GM06990 (cell line): ENCODE measurements at regions not wholly inside any gene's neighbourhood (a gene's known extent, or its start where the extent isn't known, plus 50 kb on each side); places are given as distances from the start of the nearest gene placed in this dataset.

Experiments used
- DNase-seq: peaks from one replicate; pipeline ENCODE4 v3.0.0-alpha.2; 2011; ENCODE audit not compliant: insufficient read length; ENCODE audit errors: extremely low read depth
- H3K27me3 ChIP-seq: replicated peaks from 2 replicates; pipeline ENCODE4 v1.6.0; 2011; ENCODE audit warnings: low read length; ENCODE audit not compliant: control insufficient read depth, insufficient read depth
- H3K36me3 ChIP-seq: 2 replicates; pipeline ENCODE4 v1.5.1; 2011; ENCODE audit warnings: low read length; ENCODE audit not compliant: control insufficient read depth, insufficient read depth
- H3K4me3 ChIP-seq: replicated peaks from 2 replicates; pipeline ENCODE4 v1.5.1; 2011; ENCODE audit warnings: low read depth, mild to moderate bottlenecking, control low read depth, low read length
- TF ChIP-seq, protein P1 (sequence below): IDR thresholded peaks from 2 replicates; pipeline ENCODE4 v1.5.1; 2011; ENCODE audit warnings: low read length, control low read depth, mild to moderate bottlenecking, inconsistent platforms; ENCODE audit not compliant: insufficient read depth, poor library complexity, severe bottlenecking

DNA sequence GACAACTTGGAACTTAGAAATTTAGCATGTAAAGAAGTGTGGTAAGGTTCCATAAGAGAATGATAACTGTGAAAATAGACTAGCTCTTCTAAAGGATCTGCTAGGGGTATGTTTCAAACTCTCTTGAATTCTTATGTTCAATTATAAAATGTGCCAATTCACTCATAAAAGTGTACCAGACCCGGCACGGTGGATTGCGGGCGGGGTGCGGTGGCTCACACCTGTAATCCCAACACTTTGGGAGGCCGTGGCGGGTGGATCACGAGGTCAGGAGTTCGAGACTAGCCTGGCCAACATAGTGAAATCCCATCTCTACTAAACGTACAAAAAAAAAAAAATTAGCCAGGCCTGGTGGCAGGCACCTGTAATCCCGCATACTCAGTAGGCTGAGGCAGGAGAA, 105.4 kb upstream of the CAV2 start:
- Histone ChIP-seq H3K4me3 (no peak overlapping the region), H3K27me3 (no peaks in the 10 kb centered on the region), H3K36me3 (no peaks in the 10 kb centered on the region)
- DNase-seq = no peak
- TF ChIP-seq, protein P1, sequence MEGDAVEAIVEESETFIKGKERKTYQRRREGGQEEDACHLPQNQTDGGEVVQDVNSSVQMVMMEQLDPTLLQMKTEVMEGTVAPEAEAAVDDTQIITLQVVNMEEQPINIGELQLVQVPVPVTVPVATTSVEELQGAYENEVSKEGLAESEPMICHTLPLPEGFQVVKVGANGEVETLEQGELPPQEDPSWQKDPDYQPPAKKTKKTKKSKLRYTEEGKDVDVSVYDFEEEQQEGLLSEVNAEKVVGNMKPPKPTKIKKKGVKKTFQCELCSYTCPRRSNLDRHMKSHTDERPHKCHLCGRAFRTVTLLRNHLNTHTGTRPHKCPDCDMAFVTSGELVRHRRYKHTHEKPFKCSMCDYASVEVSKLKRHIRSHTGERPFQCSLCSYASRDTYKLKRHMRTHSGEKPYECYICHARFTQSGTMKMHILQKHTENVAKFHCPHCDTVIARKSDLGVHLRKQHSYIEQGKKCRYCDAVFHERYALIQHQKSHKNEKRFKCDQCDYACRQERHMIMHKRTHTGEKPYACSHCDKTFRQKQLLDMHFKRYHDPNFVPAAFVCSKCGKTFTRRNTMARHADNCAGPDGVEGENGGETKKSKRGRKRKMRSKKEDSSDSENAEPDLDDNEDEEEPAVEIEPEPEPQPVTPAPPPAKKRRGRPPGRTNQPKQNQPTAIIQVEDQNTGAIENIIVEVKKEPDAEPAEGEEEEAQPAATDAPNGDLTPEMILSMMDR = no peak

DNA sequence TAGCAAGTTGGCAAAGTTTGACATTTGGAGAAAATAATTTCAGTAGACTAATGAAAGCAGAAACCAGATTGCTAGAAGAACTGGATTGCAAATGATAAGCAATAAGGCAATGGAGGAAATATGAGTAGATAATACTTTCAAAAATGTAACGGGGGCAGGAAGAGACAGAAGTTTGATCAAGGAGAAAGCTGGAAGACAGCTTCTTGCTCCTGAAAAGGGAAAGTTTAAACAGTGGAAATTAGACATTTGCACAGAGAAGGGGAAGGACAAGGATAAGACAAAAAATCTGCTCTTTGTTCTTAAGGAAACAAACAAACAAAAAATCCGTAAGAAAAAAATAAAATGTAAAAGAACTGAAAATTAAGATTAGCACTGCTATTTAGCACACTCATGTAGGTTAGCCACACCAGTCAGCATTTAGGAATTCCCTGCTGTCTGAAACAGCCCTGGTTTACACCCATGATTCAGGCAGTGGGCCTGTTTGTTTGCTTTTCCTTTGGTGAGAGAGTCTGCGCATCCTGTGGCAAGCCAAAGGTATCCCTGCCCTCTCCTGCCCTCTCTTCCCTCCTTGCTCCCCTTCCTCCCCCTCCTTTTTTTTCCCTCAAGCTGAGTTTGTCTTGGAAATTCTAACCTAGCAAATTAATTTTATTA, 104.3 kb upstream of the CAV2 start:
- TF ChIP-seq, protein P1 = no peak
- H3K27me3 ChIP-seq = no peaks in the 10 kb centered on the region
- H3K36me3 ChIP-seq = no peaks in the 10 kb centered on the region
- no peak for DNase-seq
- no peak overlapping the region for H3K4me3 ChIP-seq

DNA sequence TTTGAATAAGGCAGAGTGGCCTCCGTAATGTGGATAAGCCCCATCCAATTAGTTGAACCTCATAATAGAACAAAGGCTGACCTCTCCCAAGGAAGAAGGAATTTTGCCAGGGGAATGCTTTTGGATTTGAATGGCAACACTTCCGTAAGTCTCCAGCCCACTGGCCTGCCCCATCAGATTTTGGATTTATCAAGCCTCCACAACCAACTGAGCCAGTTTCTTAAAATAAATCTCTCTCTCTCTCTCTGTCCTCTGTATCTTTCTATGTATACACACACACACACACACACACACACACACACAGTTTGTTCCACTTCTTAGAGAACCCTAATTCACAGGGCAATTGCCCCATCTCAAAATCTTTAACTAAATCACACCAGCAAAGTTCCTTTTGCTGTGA, 100.9 kb upstream of the CAV2 start:
- no peak for DNase-seq
- no peaks in the 10 kb centered on the region for H3K36me3 ChIP-seq
- TF ChIP-seq, protein P1 = no peak
- no peaks in the 10 kb centered on the region for H3K27me3 ChIP-seq
- H3K4me3 ChIP-seq = no peak overlapping the region

DNA sequence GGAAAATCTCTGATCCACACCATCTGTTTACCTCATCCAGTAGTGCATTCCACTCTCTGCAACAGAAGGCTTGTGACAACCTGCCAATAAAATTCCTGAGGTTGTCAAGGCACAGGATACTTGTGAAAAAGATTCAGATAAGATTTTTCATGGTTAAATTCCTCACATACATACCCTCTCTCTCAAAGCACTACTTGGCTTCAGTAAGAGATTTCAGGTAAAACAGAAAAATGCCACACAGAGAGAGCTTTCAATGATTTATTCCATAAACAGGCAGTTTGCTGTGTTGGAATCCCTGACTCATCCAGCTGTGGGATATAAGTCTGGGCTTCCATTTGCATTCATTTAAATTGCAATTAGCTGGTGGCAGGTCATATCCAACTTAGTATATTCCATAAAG, 99.7 kb upstream of the CAV2 start:
- H3K36me3 ChIP-seq = no peaks in the 10 kb centered on the region
- TF ChIP-seq, protein P1 = no peak
- H3K27me3 ChIP-seq = no peaks in the 10 kb centered on the region
- no peak for DNase-seq
- H3K4me3 ChIP-seq = no peak overlapping the region

DNA sequence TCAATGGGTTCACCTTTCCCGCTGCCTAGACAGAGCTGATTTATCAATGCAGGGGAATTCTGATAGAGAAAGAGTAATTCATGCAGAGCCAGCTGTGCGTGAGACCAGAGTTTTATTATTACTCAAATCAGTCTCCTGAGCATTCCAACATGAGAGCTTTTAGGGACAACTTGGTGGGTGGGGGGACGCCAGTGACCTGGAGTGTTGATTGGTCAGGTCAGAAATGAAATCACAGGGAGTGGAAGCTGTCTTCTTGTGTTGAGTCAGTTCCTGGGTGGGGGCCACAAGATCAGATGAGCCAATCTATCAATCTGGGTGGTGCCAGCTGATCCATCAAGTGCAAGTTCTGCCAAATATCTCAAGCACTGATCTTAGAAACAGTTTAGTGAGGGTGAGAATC, 99.0 kb upstream of the CAV2 start:
- no peaks in the 10 kb centered on the region for H3K27me3 ChIP-seq
- no peak for DNase-seq
- H3K4me3 ChIP-seq = no peak overlapping the region
- TF ChIP-seq, protein P1 = no peak
- no peaks in the 10 kb centered on the region for H3K36me3 ChIP-seq

DNA sequence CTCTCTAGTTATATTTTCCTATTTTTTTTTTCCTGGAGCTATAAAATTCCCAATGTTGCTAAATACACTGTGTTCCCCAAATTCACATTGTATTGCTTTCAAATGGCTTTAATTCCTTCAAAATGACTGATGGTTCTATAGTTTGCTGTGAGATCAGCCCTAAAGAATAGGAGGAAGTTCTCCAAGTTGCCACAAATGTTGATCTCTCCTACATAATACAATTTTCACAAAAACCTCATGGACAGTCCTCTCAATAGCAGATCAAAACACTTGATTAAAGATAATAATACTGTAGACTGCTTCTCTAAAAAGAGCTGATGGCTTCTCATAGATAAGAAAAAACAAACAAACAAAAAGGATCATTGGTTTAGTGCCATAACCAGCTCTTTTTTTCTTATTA, 97.8 kb upstream of the CAV2 start:
- H3K36me3 ChIP-seq = no peaks in the 10 kb centered on the region
- DNase-seq = no peak
- TF ChIP-seq, protein P1 = no peak
- H3K4me3 ChIP-seq = no peak overlapping the region
- H3K27me3 ChIP-seq = no peaks in the 10 kb centered on the region
